C4-2B (cell line): ENCODE measurements at regions not wholly inside any gene's neighbourhood (a gene's known extent, or its start where the extent isn't known, plus 50 kb on each side); places are given as distances from the start of the nearest gene placed in this dataset.
"Not testable (repeated sequence)": the region's sequence is repeated elsewhere in the genome, so short reads cannot be mapped to it uniquely, and the experiment has no call there.

Experiments
- H3K27ac ChIP-seq: fragments of 450-650 bp; 2 replicates; pipeline ENCODE4 v1.5.1; 2017
- ZFX ChIP-seq: fragments of 450-650 bp; IDR thresholded peaks from 2 replicates; pipeline ENCODE4 v1.6.1; 2017
- TF ChIP-seq, protein P1 (sequence below): fragments of 450-650 bp; conservative IDR thresholded peaks from 2 replicates; pipeline ENCODE4 v1.5.1; 2017; ENCODE audit warnings: mild to moderate bottlenecking

DNA sequence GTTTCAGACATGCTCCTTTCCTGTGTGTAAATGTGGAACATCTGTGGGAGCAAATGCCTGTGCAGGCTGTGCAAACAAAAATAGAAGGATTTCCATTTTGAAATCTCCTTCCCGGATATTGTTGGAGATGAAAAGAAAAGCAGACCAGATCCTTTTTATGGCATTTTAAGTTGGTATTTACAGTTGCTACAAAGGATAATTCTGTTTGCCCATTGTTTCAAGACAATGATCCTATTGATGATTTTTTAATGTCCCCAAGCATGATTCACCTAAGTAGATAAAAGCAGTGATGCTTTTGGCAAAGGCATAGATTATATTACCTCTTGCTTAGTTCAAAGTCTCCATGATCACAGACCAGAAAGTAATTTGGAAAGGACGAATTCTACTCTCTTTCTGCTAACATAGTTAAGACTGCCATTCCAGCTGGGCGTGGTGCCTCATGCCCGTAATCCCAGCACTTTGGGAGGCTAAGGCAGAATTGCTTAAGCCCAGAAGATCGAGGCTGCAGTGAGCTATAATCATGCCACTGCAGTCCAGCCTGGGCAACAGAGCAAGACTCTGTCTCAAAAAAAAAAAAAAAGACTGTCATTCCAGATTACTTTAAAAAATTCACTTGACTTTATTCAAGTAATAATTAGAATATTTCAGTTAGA is 209.6 kb upstream of the SLC39A10 start:
- no peak for TF ChIP-seq ZFX
- TF ChIP-seq, protein P1, sequence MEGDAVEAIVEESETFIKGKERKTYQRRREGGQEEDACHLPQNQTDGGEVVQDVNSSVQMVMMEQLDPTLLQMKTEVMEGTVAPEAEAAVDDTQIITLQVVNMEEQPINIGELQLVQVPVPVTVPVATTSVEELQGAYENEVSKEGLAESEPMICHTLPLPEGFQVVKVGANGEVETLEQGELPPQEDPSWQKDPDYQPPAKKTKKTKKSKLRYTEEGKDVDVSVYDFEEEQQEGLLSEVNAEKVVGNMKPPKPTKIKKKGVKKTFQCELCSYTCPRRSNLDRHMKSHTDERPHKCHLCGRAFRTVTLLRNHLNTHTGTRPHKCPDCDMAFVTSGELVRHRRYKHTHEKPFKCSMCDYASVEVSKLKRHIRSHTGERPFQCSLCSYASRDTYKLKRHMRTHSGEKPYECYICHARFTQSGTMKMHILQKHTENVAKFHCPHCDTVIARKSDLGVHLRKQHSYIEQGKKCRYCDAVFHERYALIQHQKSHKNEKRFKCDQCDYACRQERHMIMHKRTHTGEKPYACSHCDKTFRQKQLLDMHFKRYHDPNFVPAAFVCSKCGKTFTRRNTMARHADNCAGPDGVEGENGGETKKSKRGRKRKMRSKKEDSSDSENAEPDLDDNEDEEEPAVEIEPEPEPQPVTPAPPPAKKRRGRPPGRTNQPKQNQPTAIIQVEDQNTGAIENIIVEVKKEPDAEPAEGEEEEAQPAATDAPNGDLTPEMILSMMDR = no peak
- no peak overlapping the region for H3K27ac ChIP-seq

GRCh38 chr2:195445639-195446038 is 211.4 kb upstream of the SLC39A10 start:
- TF ChIP-seq ZFX = no peak
- TF ChIP-seq, protein P1 = no peak
- H3K27ac ChIP-seq = no peak overlapping the region

GRCh38 chr2:195443926-195444325 is 213.1 kb upstream of the SLC39A10 start:
- no peak for TF ChIP-seq ZFX
- TF ChIP-seq, protein P1 = no peak
- no peak overlapping the region for H3K27ac ChIP-seq

DNA sequence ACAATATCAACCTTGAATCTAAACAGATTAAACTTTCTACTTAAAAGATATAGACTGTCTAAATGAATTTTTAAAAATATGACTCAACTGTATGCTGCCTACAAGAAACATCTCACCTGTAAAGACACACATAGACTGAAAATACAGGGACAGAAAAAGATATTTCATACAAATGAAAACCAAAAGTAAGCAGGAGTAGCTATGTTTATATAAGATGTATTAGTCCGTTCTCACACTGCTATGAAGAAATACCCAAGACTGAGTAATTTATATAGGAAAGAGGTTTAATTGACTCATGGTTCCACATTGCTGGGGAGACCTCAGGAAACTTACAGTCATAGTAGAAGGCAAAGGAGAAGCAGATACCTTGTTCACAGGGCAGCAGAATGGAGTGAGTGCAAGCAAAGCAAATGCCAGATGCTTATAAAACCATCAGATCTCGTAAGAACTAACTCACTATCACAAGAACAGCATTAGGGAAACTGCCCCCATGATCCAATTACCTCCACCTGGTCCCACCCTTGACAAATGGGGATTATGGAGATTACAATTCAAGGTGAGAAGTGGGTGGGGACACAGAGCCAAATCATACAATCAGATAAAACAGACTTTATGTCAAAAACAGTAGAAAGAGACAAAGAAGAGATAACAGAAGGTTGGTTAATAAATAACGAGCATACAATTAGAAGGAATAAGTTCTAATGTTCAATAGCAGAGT is 214.4 kb upstream of the SLC39A10 start:
- H3K27ac ChIP-seq = no peak overlapping the region
- no peak for TF ChIP-seq ZFX
- TF ChIP-seq, protein P1 = no peak

DNA sequence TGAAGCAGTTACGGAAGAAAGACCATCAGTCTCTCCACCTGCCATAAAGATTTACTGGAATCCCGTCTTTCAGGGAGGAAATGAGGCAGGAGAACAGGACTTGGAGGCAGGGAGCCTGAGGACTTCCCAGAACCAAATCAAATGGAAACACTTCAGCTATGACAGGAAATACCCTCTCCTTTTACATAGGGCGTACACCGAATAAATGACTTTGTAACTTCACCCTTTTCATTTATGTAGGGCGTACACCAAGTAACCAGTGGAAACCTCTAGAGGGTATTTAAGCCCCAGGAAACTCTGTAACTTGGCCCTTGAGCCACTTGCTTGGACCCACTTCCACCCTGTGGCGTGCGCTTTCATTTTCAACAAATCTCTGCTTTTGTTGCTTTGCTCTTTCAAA is 218.3 kb upstream of the SLC39A10 start:
- no peak for TF ChIP-seq ZFX
- TF ChIP-seq, protein P1 = no peak
- no peak overlapping the region for H3K27ac ChIP-seq

GRCh38 chr2:195437521-195437920 is 219.5 kb upstream of the SLC39A10 start:
- H3K27ac ChIP-seq = no peak overlapping the region
- TF ChIP-seq, protein P1 = no peak
- no peak for TF ChIP-seq ZFX

DNA sequence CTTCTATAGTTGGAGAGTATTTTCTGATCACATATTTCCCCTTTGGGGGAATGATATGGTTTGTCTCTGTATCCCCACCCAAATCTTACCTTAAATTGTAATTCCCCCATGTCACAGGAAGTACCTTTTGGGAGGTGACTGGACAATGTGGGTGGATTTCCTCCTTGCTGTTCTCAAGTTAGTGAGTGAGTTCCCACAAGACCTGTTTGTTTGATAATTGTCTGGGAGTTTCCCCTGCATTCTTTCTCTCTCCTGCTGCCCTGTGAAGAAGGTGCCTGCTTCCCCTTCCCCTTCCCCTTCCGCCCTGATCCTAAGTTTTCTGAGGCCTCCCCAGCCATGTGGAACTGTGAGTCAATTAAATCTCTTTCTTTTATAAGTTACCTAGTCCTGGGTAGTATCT is 222.7 kb upstream of the SLC39A10 start:
- no peak for TF ChIP-seq ZFX
- TF ChIP-seq, protein P1 = no peak
- no peak overlapping the region for H3K27ac ChIP-seq

DNA sequence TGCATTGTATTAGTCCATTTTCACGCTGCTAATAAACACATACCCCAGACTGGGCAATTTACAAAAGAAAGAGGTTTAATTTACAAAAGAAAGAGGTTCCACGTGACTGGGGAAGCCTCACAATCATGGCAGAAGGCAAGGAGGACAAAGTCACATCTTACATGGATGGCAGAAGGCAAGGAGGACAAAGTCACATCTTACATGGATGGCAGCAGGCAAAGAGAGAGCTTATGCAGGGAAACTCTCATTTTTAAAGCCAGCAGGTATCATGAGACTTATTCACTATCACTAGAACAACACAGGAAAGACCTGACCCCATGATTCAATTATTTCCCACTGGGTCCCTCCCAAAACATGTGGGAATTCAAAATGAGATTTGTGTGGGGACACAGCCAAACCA is 223.3 kb upstream of the SLC39A10 start:
- H3K27ac ChIP-seq = not testable (repeated sequence)
